Nephron progenitor cell (in vitro differentiated cells): ENCODE measurements at regions not wholly inside any gene's neighbourhood (a gene's known extent, or its start where the extent isn't known, plus 50 kb on each side); places are given as distances from the start of the nearest gene placed in this dataset.

Experiments used
- DNase-seq: peaks from one replicate; pipeline ENCODE4 v3.0.0; 2021
- H3K27ac Mint-ChIP-seq: 2 replicates; pipeline ENCODE4 v1.8.0; 2021; ENCODE audit warnings: mild to moderate bottlenecking, moderate library complexity, mixed read lengths
- H3K27me3 Mint-ChIP-seq: 2 replicates; pipeline ENCODE4 v1.8.0; 2021; ENCODE audit warnings: mild to moderate bottlenecking, low read depth, mixed read lengths; ENCODE audit not compliant: poor library complexity
- H3K36me3 Mint-ChIP-seq: 2 replicates; pipeline ENCODE4 v1.8.0; 2021; ENCODE audit warnings: low read depth, mixed read lengths
- H3K4me1 Mint-ChIP-seq: 2 replicates; pipeline ENCODE4 v1.8.0; 2021; ENCODE audit warnings: mixed read lengths
- H3K4me3 Mint-ChIP-seq: 2 replicates; pipeline ENCODE4 v1.8.0; 2021; ENCODE audit warnings: mild to moderate bottlenecking, moderate library complexity, mixed read lengths
- H3K9me3 Mint-ChIP-seq: 2 replicates; pipeline ENCODE4 v1.8.0; 2021; ENCODE audit warnings: mild to moderate bottlenecking, moderate library complexity, mixed read lengths
- CTCF ChIP-seq: fragments of 200-600 bp; sonication (generic); IDR thresholded peaks from 2 replicates; pipeline ENCODE4 v1.5.0; 2021; ENCODE audit warnings: antibody characterized with exemption

- H3K9me3 Mint-ChIP-seq: no peaks in the 10 kb centered on the region
- DNase-seq: no peak
- no peaks in the 10 kb centered on the region for H3K27me3 Mint-ChIP-seq
- TF ChIP-seq CTCF: no peak
- peaks cover 17% of the 10 kb centered on the region for H3K4me1 Mint-ChIP-seq
- no peak overlapping the region for H3K27ac Mint-ChIP-seq
- H3K36me3 Mint-ChIP-seq: no peaks in the 10 kb centered on the region
- H3K4me3 Mint-ChIP-seq: no peak overlapping the region
Observed at GRCh38 chr2:147232225-147232669, 612.6 kb upstream of the ACVR2A start.

- no peak for TF ChIP-seq CTCF
- Mint-ChIP-seq H3K9me3 (no peaks in the 10 kb centered on the region), H3K4me1 (peaks cover 17% of the 10 kb centered on the region), H3K36me3 (no peaks in the 10 kb centered on the region), H3K4me3 (no peak overlapping the region), H3K27me3 (no peaks in the 10 kb centered on the region), H3K27ac (no peak overlapping the region)
- no peak for DNase-seq
Observed at GRCh38 chr2:147231607-147232006, 613.2 kb upstream of the ACVR2A start.

GRCh38 chr2:147231081-147231480 lies 613.7 kb upstream of the ACVR2A start:
- Mint-ChIP-seq H3K4me1 (peaks cover 17% of the 10 kb centered on the region), H3K9me3 (no peaks in the 10 kb centered on the region), H3K36me3 (no peaks in the 10 kb centered on the region), H3K4me3 (no peak overlapping the region), H3K27ac (no peak overlapping the region), H3K27me3 (no peaks in the 10 kb centered on the region)
- TF ChIP-seq CTCF: no peak
- no peak for DNase-seq

- H3K9me3 Mint-ChIP-seq: no peaks in the 10 kb centered on the region
- no peaks in the 10 kb centered on the region for H3K27me3 Mint-ChIP-seq
- no peak overlapping the region for H3K27ac Mint-ChIP-seq
- no peak for TF ChIP-seq CTCF
- H3K4me3 Mint-ChIP-seq: no peak overlapping the region
- no peaks in the 10 kb centered on the region for H3K36me3 Mint-ChIP-seq
- peaks cover 1% of the 10 kb centered on the region for H3K4me1 Mint-ChIP-seq
- no peak for DNase-seq
Observed at GRCh38 chr2:147227313-147227712, 617.5 kb upstream of the ACVR2A start.

GRCh38 chr2:147224070-147224469 lies 620.8 kb upstream of the ACVR2A start:
- Mint-ChIP-seq H3K27me3 (no peaks in the 10 kb centered on the region), H3K4me1 (no peaks in the 10 kb centered on the region), H3K4me3 (no peak overlapping the region), H3K36me3 (peaks cover 4% of the 10 kb centered on the region), H3K9me3 (peaks cover 10% of the 10 kb centered on the region), H3K27ac (no peak overlapping the region)
- no peak for TF ChIP-seq CTCF
- DNase-seq: no peak

- no peak overlapping the region for H3K27ac Mint-ChIP-seq
Observed at GRCh38 chr2:147223553-147224060, 621.2 kb upstream of the ACVR2A start.

More at GRCh38 chr2:147223553-147224060, 621.2 kb upstream of the ACVR2A start:
- Mint-ChIP-seq H3K9me3 (peaks cover 15% of the 10 kb centered on the region), H3K4me1 (no peaks in the 10 kb centered on the region), H3K27me3 (no peaks in the 10 kb centered on the region), H3K36me3 (peaks cover 4% of the 10 kb centered on the region), H3K4me3 (no peak overlapping the region)
- DNase-seq: no peak
- no peak for TF ChIP-seq CTCF
